Loucy (cell line): ENCODE measurements at regions not wholly inside any gene's neighbourhood (a gene's known extent, or its start where the extent isn't known, plus 50 kb on each side); places are given as distances from the start of the nearest gene placed in this dataset.

ENCODE experiments used
- H2AFZ ChIP-seq: fragments of 200-600 bp; sonication (generic); 2 replicates; pipeline ENCODE4 v1.6.0; 2016; ENCODE audit warnings: antibody characterized with exemption, mild to moderate bottlenecking, low read length, moderate library complexity
- H3F3A ChIP-seq: fragments of 200-600 bp; 2 replicates; pipeline ENCODE4 v1.6.0; 2016; ENCODE audit warnings: antibody characterized with exemption, low read depth, mild to moderate bottlenecking
- H3K27me3 ChIP-seq: fragments of 200-600 bp; sonication (generic); 2 replicates; pipeline ENCODE4 v1.6.1; 2014; ENCODE audit warnings: low read length, mild to moderate bottlenecking; ENCODE audit not compliant: insufficient read depth, poor library complexity, severe bottlenecking
- H3K36me3 ChIP-seq: fragments of 200-600 bp; sonication (generic); 2 replicates; pipeline ENCODE4 v1.6.1; 2016; ENCODE audit warnings: low read length; ENCODE audit not compliant: insufficient read depth
- H3K4me1 ChIP-seq: fragments of 200-600 bp; sonication (generic); 2 replicates; pipeline ENCODE4 v1.5.1; 2014; ENCODE audit warnings: low read length, mild to moderate bottlenecking; ENCODE audit not compliant: insufficient read depth, poor library complexity, severe bottlenecking
- H3K4me2 ChIP-seq: fragments of 200-600 bp; sonication (generic); 2 replicates; pipeline ENCODE4 v1.6.0; 2014; ENCODE audit warnings: antibody characterized with exemption, low read length, low read depth, mild to moderate bottlenecking; ENCODE audit not compliant: poor library complexity, severe bottlenecking
- H3K4me3 ChIP-seq: fragments of 200-600 bp; sonication (generic); 2 replicates; pipeline ENCODE4 v1.5.1; 2014; ENCODE audit warnings: low read length, mild to moderate bottlenecking, mixed read lengths; ENCODE audit not compliant: poor library complexity, severe bottlenecking
- H3K79me2 ChIP-seq: fragments of 200-600 bp; sonication (generic); 2 replicates; pipeline ENCODE4 v1.6.1; 2014; ENCODE audit warnings: low read length; ENCODE audit not compliant: insufficient read depth
- H3K9ac ChIP-seq: fragments of 200-600 bp; sonication (generic); 2 replicates; pipeline ENCODE4 v1.6.0; 2014; ENCODE audit warnings: mild to moderate bottlenecking, low read depth, low read length, moderate library complexity; ENCODE audit not compliant: poor library complexity, severe bottlenecking
- H3K9me2 ChIP-seq: fragments of 200-600 bp; sonication (generic); replicated peaks from 2 replicates; pipeline ENCODE4 v1.6.1; 2016; ENCODE audit warnings: low read depth, low read length, mixed read lengths
- H3K9me3 ChIP-seq: fragments of 200-600 bp; sonication (generic); 2 replicates; pipeline ENCODE4 v1.6.1; 2014; ENCODE audit warnings: mild to moderate bottlenecking, antibody characterized with exemption, low read length, low read depth; ENCODE audit not compliant: insufficient read depth
- H4K20me1 ChIP-seq: fragments of 200-600 bp; sonication (generic); 2 replicates; pipeline ENCODE4 v1.6.0; 2014; ENCODE audit warnings: antibody characterized with exemption, low read length, mild to moderate bottlenecking; ENCODE audit not compliant: insufficient read depth, poor library complexity, severe bottlenecking
- EZH2phosphoT487 ChIP-seq: fragments of 200-600 bp; IDR thresholded peaks from 2 replicates; pipeline ENCODE4 v1.6.1; 2018; ENCODE audit warnings: antibody characterized with exemption, mild to moderate bottlenecking, moderate library complexity, borderline replicate concordance
- TF ChIP-seq, protein P1 (sequence below): fragments of 200-600 bp; sonication (generic); conservative IDR thresholded peaks from 2 replicates; pipeline ENCODE4 v1.5.1; 2014; ENCODE audit warnings: mild to moderate bottlenecking, antibody characterized with exemption, low read length

DNA sequence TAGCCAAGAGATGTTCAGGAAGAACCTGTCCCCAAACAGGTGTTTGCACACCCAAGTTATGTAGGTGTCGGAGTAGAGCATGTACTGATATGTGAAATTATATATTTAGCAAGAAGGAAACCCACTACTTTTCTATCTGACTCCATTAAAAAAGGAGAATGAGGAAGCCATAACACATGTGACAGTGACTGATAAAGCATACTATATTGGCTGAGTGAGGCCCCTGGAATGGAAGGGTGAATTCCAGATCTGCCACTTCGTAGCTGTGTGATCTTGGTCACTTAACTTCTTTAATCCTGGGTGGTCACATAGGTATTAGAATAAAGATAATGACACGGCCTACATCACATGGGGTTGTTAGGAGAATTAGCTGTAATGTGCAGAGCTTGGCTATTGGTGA, 116.0 kb upstream of the MAN2A1 start:
- H3K9me3 ChIP-seq = no peaks in the 10 kb centered on the region
- no peaks in the 10 kb centered on the region for H3K9me2 ChIP-seq
- H3K4me3 ChIP-seq = no peak overlapping the region
- no peak for TF ChIP-seq EZH2phosphoT487
- TF ChIP-seq, protein P1, sequence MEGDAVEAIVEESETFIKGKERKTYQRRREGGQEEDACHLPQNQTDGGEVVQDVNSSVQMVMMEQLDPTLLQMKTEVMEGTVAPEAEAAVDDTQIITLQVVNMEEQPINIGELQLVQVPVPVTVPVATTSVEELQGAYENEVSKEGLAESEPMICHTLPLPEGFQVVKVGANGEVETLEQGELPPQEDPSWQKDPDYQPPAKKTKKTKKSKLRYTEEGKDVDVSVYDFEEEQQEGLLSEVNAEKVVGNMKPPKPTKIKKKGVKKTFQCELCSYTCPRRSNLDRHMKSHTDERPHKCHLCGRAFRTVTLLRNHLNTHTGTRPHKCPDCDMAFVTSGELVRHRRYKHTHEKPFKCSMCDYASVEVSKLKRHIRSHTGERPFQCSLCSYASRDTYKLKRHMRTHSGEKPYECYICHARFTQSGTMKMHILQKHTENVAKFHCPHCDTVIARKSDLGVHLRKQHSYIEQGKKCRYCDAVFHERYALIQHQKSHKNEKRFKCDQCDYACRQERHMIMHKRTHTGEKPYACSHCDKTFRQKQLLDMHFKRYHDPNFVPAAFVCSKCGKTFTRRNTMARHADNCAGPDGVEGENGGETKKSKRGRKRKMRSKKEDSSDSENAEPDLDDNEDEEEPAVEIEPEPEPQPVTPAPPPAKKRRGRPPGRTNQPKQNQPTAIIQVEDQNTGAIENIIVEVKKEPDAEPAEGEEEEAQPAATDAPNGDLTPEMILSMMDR = no peak
- no peak overlapping the region for H3K4me2 ChIP-seq
- H3K27me3 ChIP-seq = no peaks in the 10 kb centered on the region
- H4K20me1 ChIP-seq = no peaks in the 10 kb centered on the region
- no peaks in the 10 kb centered on the region for H3K79me2 ChIP-seq
- H2AFZ ChIP-seq = no peak overlapping the region
- H3K36me3 ChIP-seq = no peaks in the 10 kb centered on the region
- no peak overlapping the region for H3K9ac ChIP-seq
- no peaks in the 10 kb centered on the region for H3K4me1 ChIP-seq
- no peaks in the 10 kb centered on the region for H3F3A ChIP-seq

GRCh38 chr5:109573256-109573655, 116.5 kb upstream of the MAN2A1 start:
- Histone ChIP-seq H3K9me3 (no peaks in the 10 kb centered on the region), H2AFZ (no peak overlapping the region), H3K27me3 (no peaks in the 10 kb centered on the region), H3K4me2 (no peak overlapping the region), H3K4me3 (no peak overlapping the region), H4K20me1 (no peaks in the 10 kb centered on the region), H3K9me2 (no peaks in the 10 kb centered on the region), H3F3A (no peaks in the 10 kb centered on the region), H3K9ac (no peak overlapping the region), H3K4me1 (no peaks in the 10 kb centered on the region), H3K36me3 (no peaks in the 10 kb centered on the region), H3K79me2 (no peaks in the 10 kb centered on the region)
- TF ChIP-seq EZH2phosphoT487 = no peak
- TF ChIP-seq, protein P1 = no peak

GRCh38 chr5:109571785-109572184, 117.9 kb upstream of the MAN2A1 start:
- H3K4me2 ChIP-seq = no peak overlapping the region
- H3K4me3 ChIP-seq = no peak overlapping the region
- H3F3A ChIP-seq = no peaks in the 10 kb centered on the region
- H3K27me3 ChIP-seq = no peaks in the 10 kb centered on the region
- TF ChIP-seq, protein P1 = no peak
- TF ChIP-seq EZH2phosphoT487 = no peak
- no peaks in the 10 kb centered on the region for H3K36me3 ChIP-seq
- H3K79me2 ChIP-seq = no peaks in the 10 kb centered on the region
- no peak overlapping the region for H2AFZ ChIP-seq
- no peaks in the 10 kb centered on the region for H3K9me3 ChIP-seq
- no peaks in the 10 kb centered on the region for H4K20me1 ChIP-seq
- H3K4me1 ChIP-seq = no peaks in the 10 kb centered on the region
- H3K9me2 ChIP-seq = no peaks in the 10 kb centered on the region
- H3K9ac ChIP-seq = no peak overlapping the region
